HFFc6 (cell line): ENCODE measurements at regions not wholly inside any gene's neighbourhood (a gene's known extent, or its start where the extent isn't known, plus 50 kb on each side); places are given as distances from the start of the nearest gene placed in this dataset.

Experiments used
- DNase-seq: peaks from one replicate; pipeline ENCODE4 v3.0.0-alpha.2; 2018
- H3K27ac Mint-ChIP-seq: 2 replicates; pipeline ENCODE4 v1.8.0; 2020; ENCODE audit warnings: mild to moderate bottlenecking, mixed read lengths
- H3K27me3 Mint-ChIP-seq: 2 replicates; pipeline ENCODE4 v1.8.0; 2021; ENCODE audit warnings: mild to moderate bottlenecking, moderate library complexity, mixed read lengths; ENCODE audit not compliant: insufficient read depth
- H3K36me3 Mint-ChIP-seq: 2 replicates; pipeline ENCODE4 v1.8.0; 2021; ENCODE audit warnings: low read depth, mixed read lengths
- H3K4me1 Mint-ChIP-seq: 2 replicates; pipeline ENCODE4 v1.8.0; 2020; ENCODE audit warnings: low read depth, mixed read lengths
- H3K4me3 Mint-ChIP-seq: 2 replicates; pipeline ENCODE4 v1.8.0; 2020; ENCODE audit warnings: mild to moderate bottlenecking, moderate library complexity, mixed read lengths
- H3K9me3 Mint-ChIP-seq: 2 replicates; pipeline ENCODE4 v1.8.0; 2020; ENCODE audit warnings: mild to moderate bottlenecking, mixed read lengths
- CTCF ChIP-seq: fragments of 200-600 bp; sonication (generic); IDR thresholded peaks from 2 replicates; pipeline ENCODE4 v1.5.0; 2021; ENCODE audit warnings: antibody characterized with exemption, mild to moderate bottlenecking

GRCh38 chr5:82480331-82480730, 202.2 kb upstream of the RPS23 start:
- no peaks in the 10 kb centered on the region for H3K9me3 Mint-ChIP-seq
- H3K4me3 Mint-ChIP-seq, result no peak overlapping the region
- no peak for TF ChIP-seq CTCF
- H3K27ac Mint-ChIP-seq, result no peak overlapping the region
- no peaks in the 10 kb centered on the region for H3K4me1 Mint-ChIP-seq
- H3K27me3 Mint-ChIP-seq, result peaks cover 14% of the 10 kb centered on the region; the same call in 1 of the 2 replicates
- H3K36me3 Mint-ChIP-seq, result no peaks in the 10 kb centered on the region
- DNase-seq, result no peak

GRCh38 chr5:82476155-82476554, 198.0 kb upstream of the RPS23 start:
- no peaks in the 10 kb centered on the region for H3K36me3 Mint-ChIP-seq
- no peak for TF ChIP-seq CTCF
- H3K4me1 Mint-ChIP-seq, result no peaks in the 10 kb centered on the region
- H3K9me3 Mint-ChIP-seq, result no peaks in the 10 kb centered on the region
- no peak overlapping the region for H3K4me3 Mint-ChIP-seq
- DNase-seq, result no peak
- peaks cover 11% of the 10 kb centered on the region; the same call in 1 of the 2 replicates for H3K27me3 Mint-ChIP-seq
- no peak overlapping the region for H3K27ac Mint-ChIP-seq

- no peak for DNase-seq
- no peaks in the 10 kb centered on the region for H3K36me3 Mint-ChIP-seq
- H3K4me3 Mint-ChIP-seq, result no peak overlapping the region
- H3K9me3 Mint-ChIP-seq, result no peaks in the 10 kb centered on the region
- peaks cover 3% of the 10 kb centered on the region; the same call in 1 of the 2 replicates for H3K27me3 Mint-ChIP-seq
- no peak overlapping the region for H3K27ac Mint-ChIP-seq
- H3K4me1 Mint-ChIP-seq, result no peaks in the 10 kb centered on the region
- TF ChIP-seq CTCF, result no peak
These were observed 195.1 kb upstream of the RPS23 start for GRCh38 chr5:82473262-82473661.

DNA sequence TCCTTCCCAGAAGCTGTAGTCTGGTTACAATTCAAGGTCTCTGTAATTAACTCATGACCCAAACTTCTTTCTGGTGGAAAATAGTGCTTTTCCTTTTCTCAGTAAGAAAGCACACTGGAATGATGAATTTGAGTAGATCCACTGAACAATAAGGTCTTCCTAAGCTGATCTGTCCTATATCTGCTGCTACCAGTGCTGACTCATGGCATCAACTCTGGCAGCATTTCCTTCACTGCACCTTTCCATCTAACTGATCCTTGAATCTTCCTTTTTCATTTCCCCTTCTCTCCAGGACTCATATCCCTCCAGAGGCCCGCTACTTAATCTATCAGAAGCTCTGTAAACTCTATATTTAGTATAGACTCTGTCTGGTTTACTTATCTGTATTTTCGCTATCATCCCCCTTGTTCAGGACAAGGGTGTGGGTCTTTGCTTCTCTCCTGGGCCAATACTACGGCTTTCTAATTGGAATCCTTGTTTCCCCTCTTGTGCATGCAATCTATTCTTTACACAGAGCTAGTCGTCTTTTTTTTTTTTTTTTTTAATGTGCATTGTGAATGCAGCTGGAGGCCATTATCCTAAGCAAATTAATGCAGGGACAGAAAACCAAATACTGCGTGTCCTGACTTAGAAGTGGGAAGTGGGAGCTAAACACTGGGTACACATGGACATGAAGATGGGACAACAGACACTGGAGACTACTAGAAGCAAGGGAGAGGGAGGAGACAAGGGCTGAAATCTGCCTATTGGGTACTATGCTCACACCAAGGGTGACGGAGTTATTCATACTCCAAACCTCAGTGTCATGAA, 192.2 kb upstream of the RPS23 start:
- no peaks in the 10 kb centered on the region for H3K9me3 Mint-ChIP-seq
- no peak overlapping the region for H3K27ac Mint-ChIP-seq
- H3K27me3 Mint-ChIP-seq, result no peaks in the 10 kb centered on the region; the same call in 1 of the 2 replicates
- peaks cover 9% of the 10 kb centered on the region for H3K4me1 Mint-ChIP-seq
- no peak for DNase-seq
- H3K36me3 Mint-ChIP-seq, result no peaks in the 10 kb centered on the region
- no peak overlapping the region for H3K4me3 Mint-ChIP-seq
- TF ChIP-seq CTCF, result no peak

- Mint-ChIP-seq H3K4me3 (peak overlapping the region; percentile 84), H3K27me3 (peaks cover 4% of the 10 kb centered on the region; the same call in 1 of the 2 replicates), H3K36me3 (no peaks in the 10 kb centered on the region), H3K9me3 (no peaks in the 10 kb centered on the region), H3K4me1 (peaks cover 9% of the 10 kb centered on the region), H3K27ac (peak overlapping the region; percentile 62)
- DNase-seq, result peak; percentile 38
- peak; percentile 58 for TF ChIP-seq CTCF
These were observed 188.9 kb upstream of the RPS23 start for GRCh38 chr5:82466986-82467561.
